ENCODE measurements at regions not wholly inside any gene's neighbourhood (a gene's known extent, or its start where the extent isn't known, plus 50 kb on each side); places are given as distances from the start of the nearest gene placed in this dataset.

DNA sequence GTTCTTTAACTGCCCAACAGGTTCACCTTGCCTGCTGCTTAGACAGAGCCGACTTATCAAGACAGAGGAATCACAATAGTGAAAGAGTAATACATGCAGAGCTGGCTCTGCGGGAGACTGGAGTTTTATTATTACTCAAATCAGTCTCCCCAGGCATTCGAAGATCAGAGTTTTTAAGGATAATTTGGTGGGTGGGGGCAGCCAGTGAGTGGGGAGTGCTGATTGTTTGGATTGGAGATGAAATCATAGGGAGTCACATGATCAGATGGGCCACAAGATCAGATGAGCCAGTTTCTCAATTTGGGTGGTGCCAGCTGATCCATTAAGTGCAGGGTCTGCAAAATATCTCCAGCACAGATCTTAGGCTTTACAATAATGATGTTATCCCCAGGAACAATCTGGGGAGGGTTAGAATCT is 131.3 kb downstream of the AKR1D1 start:
- Histone ChIP-seq H3K27ac (ENCODE audit: low read length in 2 of 2) (no peak overlapping the region), H3K79me2 (ENCODE audit: control insufficient read depth, insufficient read depth, low read length) (no peaks in the 10 kb centered on the region), H3K9ac (ENCODE audit: low read length) (no peak overlapping the region), H3K4me3 (ENCODE audit: control extremely low read depth in 1 of 5, extremely low read depth in 1 of 5, insufficient read depth in 1 of 5, low read depth in 2 of 5, low read length in 4 of 5) (no peak overlapping the region), H4K20me1 (ENCODE audit: control insufficient read depth, insufficient read depth, low read length, poor library complexity, severe bottlenecking) (no peaks in the 10 kb centered on the region), H3K36me3 (replicated peaks in 1 of 2; ENCODE audit: control extremely low read depth in 1 of 2, control insufficient read depth in 1 of 2, extremely low read depth in 1 of 2, insufficient read depth in 2 of 2, low read length in 1 of 2) (no peaks in the 10 kb centered on the region), H3K4me2 (replicated peaks; ENCODE audit: low read depth, low read length, poor library complexity, severe bottlenecking) (no peak overlapping the region), H3K4me1 (ENCODE audit: control insufficient read depth in 2 of 2, insufficient read depth in 2 of 2, low read length in 2 of 2) (no peaks in the 10 kb centered on the region), H2AFZ (ENCODE audit: insufficient read depth, low read depth, low read length, poor library complexity, severe bottlenecking) (no peak overlapping the region), H3K27me3 (replicated peaks in 1 of 4; ENCODE audit: control extremely low read depth in 1 of 4, control insufficient read depth in 3 of 4, insufficient read depth in 4 of 4, low read length in 3 of 4) (peaks cover 0 to 5% (median 0%) of the 10 kb centered on the region in 4 experiments), H3K9me3 (ENCODE audit: control extremely low read depth in 1 of 3, control insufficient read depth in 2 of 3, insufficient read depth in 1 of 3, low read length in 2 of 3) (peaks cover 0 to 5% (median 0%) of the 10 kb centered on the region in 3 donors)
- Mint-ChIP-seq H3K4me1 (no peaks in the 10 kb centered on the region), H3K9me3 (ENCODE audit: insufficient read depth) (no peaks in the 10 kb centered on the region), H3K27ac (no peak overlapping the region), H3K27me3 (no peaks in the 10 kb centered on the region), H3K4me3 (no peak overlapping the region)
- TF ChIP-seq, protein P1, sequence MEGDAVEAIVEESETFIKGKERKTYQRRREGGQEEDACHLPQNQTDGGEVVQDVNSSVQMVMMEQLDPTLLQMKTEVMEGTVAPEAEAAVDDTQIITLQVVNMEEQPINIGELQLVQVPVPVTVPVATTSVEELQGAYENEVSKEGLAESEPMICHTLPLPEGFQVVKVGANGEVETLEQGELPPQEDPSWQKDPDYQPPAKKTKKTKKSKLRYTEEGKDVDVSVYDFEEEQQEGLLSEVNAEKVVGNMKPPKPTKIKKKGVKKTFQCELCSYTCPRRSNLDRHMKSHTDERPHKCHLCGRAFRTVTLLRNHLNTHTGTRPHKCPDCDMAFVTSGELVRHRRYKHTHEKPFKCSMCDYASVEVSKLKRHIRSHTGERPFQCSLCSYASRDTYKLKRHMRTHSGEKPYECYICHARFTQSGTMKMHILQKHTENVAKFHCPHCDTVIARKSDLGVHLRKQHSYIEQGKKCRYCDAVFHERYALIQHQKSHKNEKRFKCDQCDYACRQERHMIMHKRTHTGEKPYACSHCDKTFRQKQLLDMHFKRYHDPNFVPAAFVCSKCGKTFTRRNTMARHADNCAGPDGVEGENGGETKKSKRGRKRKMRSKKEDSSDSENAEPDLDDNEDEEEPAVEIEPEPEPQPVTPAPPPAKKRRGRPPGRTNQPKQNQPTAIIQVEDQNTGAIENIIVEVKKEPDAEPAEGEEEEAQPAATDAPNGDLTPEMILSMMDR (IDR thresholded peaks at IDR 0.05), result no peak
- no peak for ATAC-seq (ENCODE audit: low read depth)
- ChIA-PET POLR2A (no interaction called here), CTCF (interaction anchor here (0.9 kb wide), 1 partner anchor 15 kb away, joined by 3 read pairs; no protein-coding TSS in a partner anchor)
- no peak for DNase-seq
- WGBS (ENCODE audit: insufficient coverage), result no CpG with 5 or more reads among the region's 3 CpGs
- intact Hi-C loops (cut with micrococcal nuclease), result no loop called here

DNA sequence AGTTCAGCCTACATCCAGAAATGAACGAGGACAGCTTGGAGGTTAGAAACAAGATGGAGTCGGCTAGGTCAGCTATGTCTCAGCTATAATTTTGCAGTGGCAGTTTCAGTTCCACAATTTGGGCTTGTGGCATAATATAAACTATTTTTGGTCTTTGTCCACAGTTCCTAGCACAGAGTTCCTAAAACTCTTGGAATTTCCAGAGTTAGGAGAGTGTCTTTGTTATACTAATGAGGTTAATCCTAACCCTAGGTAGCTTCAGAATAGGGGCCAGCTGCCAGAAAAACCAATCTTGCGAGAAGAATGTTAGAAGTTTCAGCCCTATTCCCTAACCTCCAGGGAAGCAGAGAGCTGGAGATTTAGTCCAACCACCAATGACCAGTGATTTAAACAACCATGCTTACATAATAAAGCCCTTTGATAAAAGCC is 131.9 kb downstream of the AKR1D1 start:
- POLR2A ChIA-PET, result no interaction called here
- Histone ChIP-seq H3K79me2 (ENCODE audit: control insufficient read depth, insufficient read depth, low read length) (no peaks in the 10 kb centered on the region), H3K27me3 (replicated peaks in 1 of 4; ENCODE audit: control extremely low read depth in 1 of 4, control insufficient read depth in 3 of 4, insufficient read depth in 4 of 4, low read length in 3 of 4) (peaks cover 0 to 5% (median 0%) of the 10 kb centered on the region in 4 experiments), H4K20me1 (ENCODE audit: control insufficient read depth, insufficient read depth, low read length, poor library complexity, severe bottlenecking) (no peaks in the 10 kb centered on the region), H2AFZ (ENCODE audit: insufficient read depth, low read depth, low read length, poor library complexity, severe bottlenecking) (no peak overlapping the region), H3K9ac (ENCODE audit: low read length) (no peak overlapping the region), H3K4me2 (replicated peaks; ENCODE audit: low read depth, low read length, poor library complexity, severe bottlenecking) (no peak overlapping the region), H3K9me3 (ENCODE audit: control extremely low read depth in 1 of 3, control insufficient read depth in 2 of 3, insufficient read depth in 1 of 3, low read length in 2 of 3) (peaks cover 0 to 5% (median 0%) of the 10 kb centered on the region in 3 donors), H3K27ac (ENCODE audit: low read length in 2 of 2) (no peak overlapping the region), H3K4me1 (ENCODE audit: control insufficient read depth in 2 of 2, insufficient read depth in 2 of 2, low read length in 2 of 2) (no peaks in the 10 kb centered on the region), H3K4me3 (ENCODE audit: control extremely low read depth in 1 of 5, extremely low read depth in 1 of 5, insufficient read depth in 1 of 5, low read depth in 2 of 5, low read length in 4 of 5) (no peak overlapping the region), H3K36me3 (replicated peaks in 1 of 2; ENCODE audit: control extremely low read depth in 1 of 2, control insufficient read depth in 1 of 2, extremely low read depth in 1 of 2, insufficient read depth in 2 of 2, low read length in 1 of 2) (no peaks in the 10 kb centered on the region)
- ATAC-seq (ENCODE audit: low read depth) (no peak), DNase-seq (no peak)
- intact Hi-C loops (cut with micrococcal nuclease), result no loop called here
- Mint-ChIP-seq H3K4me3 (no peak overlapping the region), H3K4me1 (no peaks in the 10 kb centered on the region), H3K9me3 (ENCODE audit: insufficient read depth) (no peaks in the 10 kb centered on the region), H3K27me3 (no peaks in the 10 kb centered on the region), H3K27ac (no peak overlapping the region)
- TF ChIP-seq EZH2 (IDR thresholded peaks at IDR 0.05; ENCODE audit: borderline replicate concordance, insufficient read depth, low read depth, low read length, poor library complexity, severe bottlenecking), result no peak
- TF ChIP-seq, protein P1 (IDR thresholded peaks at IDR 0.05), result no peak
- CTCF ChIA-PET, result interaction anchor here (0.9 kb wide), 1 partner anchor 15 kb away, joined by 3 read pairs; no protein-coding TSS in a partner anchor
- 100% methylated on average over 1 of the region's 3 CpGs for WGBS (ENCODE audit: insufficient coverage)
